DND-41 (cell line): ENCODE measurements at regions not wholly inside any gene's neighbourhood (a gene's known extent, or its start where the extent isn't known, plus 50 kb on each side); places are given as distances from the start of the nearest gene placed in this dataset.

Experiments used
- ATAC-seq: fragments of 200-7000 bp; cut with Tn5 transposase; 3 replicates; pipeline ENCODE4 v1.9.1; 2021; ENCODE audit warnings: low read depth; ENCODE audit not compliant: insufficient read depth
- DNase-seq: peaks from one replicate; pipeline ENCODE4 v3.0.0-alpha.2; 2020
- H2AFZ ChIP-seq: 2 replicates; pipeline ENCODE4 v1.6.0; 2012; ENCODE audit warnings: low read depth, low read length
- H3K27ac ChIP-seq: 2 replicates; pipeline ENCODE4 v1.5.1; 2012; ENCODE audit warnings: low read length, inconsistent platforms
- H3K27me3 ChIP-seq: fragments of 200-600 bp; sonication (generic); 2 replicates; pipeline ENCODE4 v1.6.0; 2012; ENCODE audit warnings: low read length, mild to moderate bottlenecking, inconsistent platforms; ENCODE audit not compliant: insufficient read depth, poor library complexity
- H3K36me3 ChIP-seq: 2 replicates; pipeline ENCODE4 v1.5.1; 2012; ENCODE audit warnings: low read length, inconsistent platforms; ENCODE audit not compliant: insufficient read depth
- H3K4me1 ChIP-seq: 2 replicates; pipeline ENCODE4 v1.5.1; 2012; ENCODE audit warnings: mild to moderate bottlenecking, low read length; ENCODE audit not compliant: insufficient read depth
- H3K4me2 ChIP-seq: 2 replicates; pipeline ENCODE4 v1.6.0; 2012; ENCODE audit warnings: mild to moderate bottlenecking, moderate library complexity, low read length, inconsistent platforms; ENCODE audit not compliant: insufficient read depth
- H3K4me3 ChIP-seq, 2 experiments: fragments of 200-600 bp in 1 of 2; shearing (Covaris generic) in 1 of 2; 2 replicates each; pipeline ENCODE4 v1.5.1; 2012 to 2016; ENCODE audit warnings: inconsistent platforms in 2 of 2, low read length in 2 of 2, mild to moderate bottlenecking in 2 of 2, low read depth in 1 of 2, moderate library complexity in 1 of 2
- H3K79me2 ChIP-seq: 2 replicates; pipeline ENCODE4 v1.6.0; 2012; ENCODE audit warnings: low read length, inconsistent platforms; ENCODE audit not compliant: insufficient read depth
- H3K9ac ChIP-seq: 2 replicates; pipeline ENCODE4 v1.6.0; 2012; ENCODE audit warnings: low read depth, mild to moderate bottlenecking, inconsistent platforms, low read length, moderate library complexity
- H3K9me3 ChIP-seq: 2 replicates; pipeline ENCODE4 v1.5.1; 2012; ENCODE audit warnings: low read length, moderate library complexity, mild to moderate bottlenecking, inconsistent platforms; ENCODE audit not compliant: insufficient read depth, severe bottlenecking
- H4K20me1 ChIP-seq: 2 replicates; pipeline ENCODE4 v1.6.0; 2012; ENCODE audit warnings: low read length; ENCODE audit not compliant: insufficient read depth
- CTCF ChIP-seq: IDR thresholded peaks from 2 replicates; pipeline ENCODE4 v1.5.1; 2012; ENCODE audit warnings: borderline replicate concordance, low read length, moderate library complexity, mild to moderate bottlenecking; ENCODE audit not compliant: poor library complexity, severe bottlenecking; ENCODE audit errors: extremely low read depth
- EZH2 ChIP-seq: IDR thresholded peaks from 3 replicates; pipeline ENCODE4 v1.6.1; 2012; ENCODE audit warnings: borderline replicate concordance, low read depth, mild to moderate bottlenecking, moderate library complexity, low read length, inconsistent platforms; ENCODE audit not compliant: severe bottlenecking

- no peak for DNase-seq
- peaks cover 3% of the 10 kb centered on the region for H3K27me3 ChIP-seq
- H3K27ac ChIP-seq, result no peak overlapping the region
- H3K9ac ChIP-seq, result no peak overlapping the region
- H4K20me1 ChIP-seq, result no peaks in the 10 kb centered on the region
- H3K79me2 ChIP-seq, result no peaks in the 10 kb centered on the region
- H3K4me1 ChIP-seq, result no peaks in the 10 kb centered on the region
- TF ChIP-seq CTCF (no peak), EZH2 (no peak)
- H3K4me2 ChIP-seq, result no peak overlapping the region
- H2AFZ ChIP-seq, result no peak overlapping the region
- no peaks in the 10 kb centered on the region for H3K9me3 ChIP-seq
- no peak overlapping the region for H3K4me3 ChIP-seq
- no peaks in the 10 kb centered on the region for H3K36me3 ChIP-seq
- no peak for ATAC-seq
Observed at GRCh38 chr11:112792070-112792469, 169.2 kb upstream of the NCAM1 start.

GRCh38 chr11:112793416-112793815, 167.8 kb upstream of the NCAM1 start:
- H3K4me3 ChIP-seq, result no peak overlapping the region
- no peak overlapping the region for H3K9ac ChIP-seq
- DNase-seq (no peak), ATAC-seq (no peak)
- no peak for TF ChIP-seq EZH2
- TF ChIP-seq CTCF, result no peak
- no peaks in the 10 kb centered on the region for H3K36me3 ChIP-seq
- no peak overlapping the region for H3K4me2 ChIP-seq
- H3K79me2 ChIP-seq, result no peaks in the 10 kb centered on the region
- H3K27ac ChIP-seq, result no peak overlapping the region
- H2AFZ ChIP-seq, result no peak overlapping the region
- H4K20me1 ChIP-seq, result no peaks in the 10 kb centered on the region
- no peaks in the 10 kb centered on the region for H3K4me1 ChIP-seq
- H3K9me3 ChIP-seq, result no peaks in the 10 kb centered on the region
- H3K27me3 ChIP-seq, result no peaks in the 10 kb centered on the region

GRCh38 chr11:112794331-112794846, 166.8 kb upstream of the NCAM1 start:
- H3K4me1 ChIP-seq, result no peaks in the 10 kb centered on the region
- no peak overlapping the region for H2AFZ ChIP-seq
- no peak overlapping the region for H3K27ac ChIP-seq
- no peaks in the 10 kb centered on the region for H3K27me3 ChIP-seq
- H3K4me2 ChIP-seq, result no peak overlapping the region
- TF ChIP-seq EZH2 (no peak), CTCF (no peak)
- H3K79me2 ChIP-seq, result no peaks in the 10 kb centered on the region
- H3K4me3 ChIP-seq, result no peak overlapping the region
- H3K9ac ChIP-seq, result no peak overlapping the region
- H3K36me3 ChIP-seq, result no peaks in the 10 kb centered on the region
- H4K20me1 ChIP-seq, result no peaks in the 10 kb centered on the region
- ATAC-seq, result no peak
- DNase-seq, result no peak
- no peaks in the 10 kb centered on the region for H3K9me3 ChIP-seq
